Urothelium cell line (cell line): ENCODE measurements at regions not wholly inside any gene's neighbourhood (a gene's known extent, or its start where the extent isn't known, plus 50 kb on each side); places are given as distances from the start of the nearest gene placed in this dataset.
"Not testable (repeated sequence)": the region's sequence is repeated elsewhere in the genome, so short reads cannot be mapped to it uniquely, and the experiment has no call there.

Source experiments
- DNase-seq: peaks from one replicate; pipeline ENCODE4 v3.0.0; 2011; ENCODE audit warnings: low spot score, mixed read lengths
- FAIRE-seq: peaks from 2 replicates; lab custom pipeline; 2011; peaks lifted over from hg19 to GRCh38; lab: Jason Lieb, UNC

DNA sequence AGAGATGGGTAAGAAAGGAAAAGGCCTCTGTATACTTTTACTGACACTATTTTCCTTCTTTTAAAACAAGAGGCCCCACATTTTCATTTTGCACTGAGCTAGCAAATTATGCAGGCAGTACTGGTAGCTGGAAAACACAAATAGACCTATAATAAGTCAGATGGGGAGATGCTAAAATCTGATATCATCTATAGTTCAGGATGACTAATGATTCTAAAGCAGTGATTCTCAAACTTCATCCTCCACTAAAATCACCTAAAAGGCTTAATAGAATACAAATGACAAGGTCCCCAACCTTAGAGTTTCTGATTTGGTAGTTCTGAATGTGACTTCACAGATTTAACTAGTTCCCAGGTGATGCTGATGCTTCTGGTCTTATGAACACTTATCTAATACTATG lies 247.3 kb upstream of the DIPK2B start:
- no peak for FAIRE-seq
- DNase-seq, result no peak

GRCh38 chrX:45447331-45447730 lies 246.7 kb upstream of the DIPK2B start:
- no peak for FAIRE-seq
- no peak for DNase-seq

- no peak for FAIRE-seq
- peak; percentile 31 for DNase-seq
Observed at GRCh38 chrX:45445745-45446412, 245.2 kb upstream of the DIPK2B start.

GRCh38 chrX:45437186-45437585 lies 236.5 kb upstream of the DIPK2B start:
- FAIRE-seq (no peak), DNase-seq (no peak)

- DNase-seq, result no peak
- FAIRE-seq, result no peak
Observed at GRCh38 chrX:45435481-45435880, 234.8 kb upstream of the DIPK2B start.

DNA sequence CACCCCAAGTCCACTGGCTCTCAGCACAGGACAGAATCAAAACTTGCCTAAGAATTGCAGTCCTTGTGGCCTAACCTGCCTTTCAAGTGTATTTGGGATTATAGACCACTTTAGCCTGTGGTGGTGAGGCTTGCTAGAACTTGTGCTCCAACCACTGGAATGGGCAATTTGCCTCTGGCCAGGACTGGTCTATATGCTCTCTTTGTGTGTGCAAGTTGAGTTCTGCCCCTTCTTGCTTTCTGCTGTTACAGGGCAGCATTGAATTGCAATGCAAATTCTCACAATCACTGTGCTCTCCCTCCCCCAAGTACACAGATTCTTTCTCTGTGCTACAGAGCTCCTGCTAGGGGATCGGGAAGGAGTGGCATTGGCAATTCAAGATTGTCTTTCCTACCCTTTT lies 233.6 kb upstream of the DIPK2B start:
- DNase-seq (no peak), FAIRE-seq (no peak)

DNA sequence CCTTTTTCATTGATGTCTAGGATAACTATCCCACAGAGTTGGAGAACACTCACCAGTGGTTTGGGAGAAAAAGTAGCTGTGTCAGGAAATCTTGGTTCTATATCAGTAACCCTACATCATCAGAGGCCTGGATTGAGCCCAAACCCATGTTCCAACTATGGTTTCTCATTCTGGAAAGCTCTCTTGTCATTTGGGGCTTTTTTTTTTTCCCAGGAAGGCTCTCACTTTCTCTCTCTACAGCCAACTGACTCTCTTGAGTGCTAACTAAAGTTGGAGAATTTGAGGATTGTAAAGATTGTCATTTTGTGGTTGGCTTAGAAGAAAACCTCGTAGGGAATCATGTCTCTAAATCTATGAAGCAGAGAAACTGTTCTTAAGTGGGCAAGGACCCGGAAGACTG lies 228.2 kb upstream of the DIPK2B start:
- no peak for DNase-seq
- FAIRE-seq, result no peak

DNA sequence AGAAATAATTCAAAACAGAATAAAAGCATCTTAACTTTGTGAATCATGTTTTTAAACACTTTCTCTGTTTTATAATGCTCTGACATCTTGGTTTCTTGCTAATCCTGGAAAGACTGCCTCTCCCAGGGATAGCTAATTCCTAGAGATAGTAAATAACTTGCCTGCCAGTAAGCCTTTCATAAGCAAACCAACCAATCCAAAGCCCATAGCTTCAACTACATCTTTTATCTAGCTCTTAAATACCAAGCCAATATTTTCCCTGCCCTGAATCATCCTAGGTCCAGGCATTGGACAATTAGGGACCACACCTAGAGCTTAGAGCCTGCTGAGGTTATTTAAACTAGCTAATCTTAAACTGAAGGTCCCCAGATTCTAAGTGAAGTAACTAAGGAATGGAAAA lies 223.7 kb upstream of the DIPK2B start:
- no peak for DNase-seq
- FAIRE-seq, result no peak

DNA sequence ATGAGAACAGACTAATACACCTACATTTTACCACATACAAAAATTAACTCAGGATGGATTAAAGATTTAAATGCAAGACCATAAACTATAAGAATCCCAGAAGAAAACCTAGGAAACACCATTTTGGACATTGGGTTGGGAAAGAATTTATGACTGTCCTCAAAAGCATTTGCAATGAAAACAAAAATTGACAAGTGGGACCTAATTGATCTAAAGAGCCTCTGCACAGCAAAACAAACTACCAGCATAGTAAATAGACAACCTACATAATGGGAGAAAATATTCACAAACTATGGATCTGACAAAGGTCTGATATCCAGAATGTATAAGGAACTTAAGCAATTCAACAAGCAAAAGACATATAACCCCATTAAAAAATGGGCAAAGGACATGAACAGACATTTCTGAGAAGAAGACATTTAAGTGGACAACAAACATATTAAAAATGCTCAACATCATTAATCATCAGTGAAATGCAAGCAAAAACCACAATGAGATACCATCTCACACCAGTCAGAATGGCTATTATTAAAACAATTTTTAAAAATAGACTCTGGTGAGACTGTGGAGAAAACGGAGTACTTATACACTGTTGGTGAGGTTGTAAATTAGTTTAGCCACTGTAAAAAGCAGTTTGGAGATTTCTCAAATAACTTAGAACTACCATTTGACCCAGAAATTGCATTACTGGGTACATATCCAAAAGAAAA lies 221.7 kb upstream of the DIPK2B start:
- FAIRE-seq (no peak), DNase-seq (no peak)

- DNase-seq, result no peak
- FAIRE-seq, result no peak
Observed at GRCh38 chrX:45421806-45422205, 221.1 kb upstream of the DIPK2B start.

DNA sequence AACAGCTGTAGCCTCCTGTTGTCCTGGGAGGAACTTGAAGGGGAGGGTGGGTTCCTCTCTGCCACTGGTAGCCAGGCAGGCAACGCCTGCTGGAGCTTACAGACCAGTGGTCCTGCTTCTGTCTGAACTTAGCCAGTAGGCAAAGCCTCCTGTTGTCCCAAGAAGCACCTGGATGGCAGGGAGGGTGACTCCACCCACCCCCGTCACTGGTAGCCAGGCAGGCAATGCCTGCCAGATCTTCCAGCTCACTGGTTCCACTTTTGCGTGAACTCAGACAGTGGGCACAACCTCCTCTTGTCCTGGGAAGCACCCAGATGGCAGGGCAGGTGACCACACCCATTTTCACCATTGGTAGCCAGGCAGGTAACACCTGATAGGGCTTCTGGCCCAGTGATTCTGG lies 203.5 kb upstream of the DIPK2B start:
- no peak for DNase-seq
- no peak for FAIRE-seq

- DNase-seq (no peak), FAIRE-seq (no peak)
Observed at GRCh38 chrX:45401923-45402322, 201.2 kb upstream of the DIPK2B start.

GRCh38 chrX:45400951-45401725 lies 200.5 kb upstream of the DIPK2B start:
- not testable (repeated sequence) for DNase-seq

GRCh38 chrX:45400027-45400779 lies 199.5 kb upstream of the DIPK2B start:
- FAIRE-seq, result no peak
- no peak for DNase-seq

More at GRCh38 chrX:45400951-45401725, 200.5 kb upstream of the DIPK2B start:
- FAIRE-seq, result not testable (repeated sequence)

DNA sequence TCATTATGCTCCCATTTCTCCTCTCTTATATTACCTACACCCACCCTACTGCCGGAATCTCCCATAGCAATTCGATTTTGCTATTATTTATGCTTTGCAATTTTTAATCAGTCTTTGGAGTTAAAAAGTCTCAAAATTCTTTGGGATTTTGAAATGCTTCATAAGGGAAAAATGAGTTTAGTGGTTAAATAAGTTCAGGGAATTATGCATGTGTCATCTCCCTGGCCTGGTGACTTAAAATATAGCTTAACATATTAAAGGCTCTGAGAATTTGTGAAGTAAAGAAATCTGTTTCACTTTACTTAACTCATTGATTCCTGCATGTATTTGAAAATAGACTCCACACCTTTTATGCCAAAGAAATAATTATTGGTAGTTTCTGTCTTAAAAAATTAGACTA lies 185.1 kb upstream of the DIPK2B start:
- FAIRE-seq (no peak), DNase-seq (no peak)

GRCh38 chrX:45381841-45382240 lies 181.2 kb upstream of the DIPK2B start:
- no peak for DNase-seq
- no peak for FAIRE-seq

DNA sequence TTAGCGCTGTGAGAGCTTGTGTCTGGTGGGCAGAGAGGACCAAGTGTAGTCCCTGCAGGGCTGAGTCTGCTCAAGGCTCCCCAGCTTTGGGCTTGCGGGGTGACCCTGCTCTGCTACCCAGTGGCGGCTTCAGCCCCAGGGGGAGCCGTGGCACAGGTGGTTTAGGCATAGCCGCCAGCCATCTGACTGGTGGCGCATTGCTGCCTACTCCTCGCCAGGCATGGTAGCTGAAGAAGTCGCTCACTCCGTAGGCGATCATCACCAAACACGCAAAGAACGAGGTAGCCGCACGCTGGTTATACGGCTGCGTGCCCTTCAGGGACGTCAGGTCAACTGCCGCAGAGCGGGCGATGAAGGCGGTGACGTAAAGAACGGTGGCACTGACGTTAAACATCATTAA lies 180.7 kb upstream of the DIPK2B start:
- no peak for DNase-seq
- FAIRE-seq, result no peak

- DNase-seq (no peak), FAIRE-seq (no peak)
Observed at GRCh38 chrX:45379236-45379635, 178.6 kb upstream of the DIPK2B start.

DNA sequence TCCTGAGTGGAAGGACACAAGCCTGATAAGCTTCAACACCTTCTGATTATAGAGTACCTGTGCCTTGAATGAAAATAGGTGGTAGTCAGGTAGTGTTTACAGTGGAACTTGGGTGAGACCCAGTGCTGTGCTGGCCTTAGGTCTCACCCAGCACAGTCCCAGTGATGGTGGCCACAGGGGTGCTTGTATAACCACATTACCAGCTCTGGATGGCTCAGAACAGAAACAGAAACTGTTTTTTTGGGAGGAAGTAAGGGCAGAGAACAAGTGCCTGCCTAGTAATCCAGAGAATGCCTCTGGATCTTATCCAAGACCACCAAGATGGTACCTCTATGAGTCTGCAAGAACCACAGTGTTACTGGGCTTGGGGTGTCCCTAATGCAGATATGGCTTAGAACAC lies 171.5 kb upstream of the DIPK2B start:
- FAIRE-seq, result no peak

GRCh38 chrX:45368705-45369104 lies 168.0 kb upstream of the DIPK2B start:
- no peak for FAIRE-seq

More for the DNA sequence above, 171.5 kb upstream of the DIPK2B start:
- DNase-seq, result no peak

GRCh38 chrX:45363596-45363995 lies 162.9 kb upstream of the DIPK2B start:
- DNase-seq (no peak), FAIRE-seq (no peak)

More at GRCh38 chrX:45368705-45369104, 168.0 kb upstream of the DIPK2B start:
- no peak for DNase-seq
